AG04450 (cell line): ENCODE measurements at regions not wholly inside any gene's neighbourhood (a gene's known extent, or its start where the extent isn't known, plus 50 kb on each side); places are given as distances from the start of the nearest gene placed in this dataset.

ENCODE experiments used
- CTCF ChIA-PET: fragments of 300-600, 350-600 bp; formaldehyde crosslinking; extraction: SDS; loops from one replicate; lab custom pipeline; 2022; ENCODE audit warnings: antibody characterized with exemption, inconsistent platforms; lab: Charles Lee
- POLR2A ChIA-PET: fragments of 350-600 bp; formaldehyde crosslinking; extraction: SDS; loops from one replicate; lab custom pipeline; 2021; ENCODE audit warnings: antibody characterized with exemption, inconsistent platforms; lab: Yijun Ruan, JAX
- DNase-seq: peaks from one replicate; pipeline ENCODE4 v3.0.0-alpha.2; 2011; ENCODE audit warnings: low read depth, low spot score
- H3K27ac ChIP-seq: one replicate; pipeline ENCODE4 v1.5.1; 2012; ENCODE audit warnings: low read depth, low read length, control low read depth
- H3K27me3 ChIP-seq: one replicate; pipeline ENCODE4 v1.6.0; 2012; ENCODE audit warnings: low read length; ENCODE audit not compliant: control insufficient read depth, insufficient read depth
- H3K4me3 ChIP-seq: 2 replicates; pipeline ENCODE4 v1.5.1; 2011; ENCODE audit warnings: mild to moderate bottlenecking, low read depth, low read length, control low read depth
- H3K9me3 ChIP-seq: 2 replicates; pipeline ENCODE4 v1.5.1; 2012; ENCODE audit warnings: low read length; ENCODE audit not compliant: control insufficient read depth, insufficient read depth
- TF ChIP-seq, protein P1 (sequence below): IDR thresholded peaks from 2 replicates; pipeline ENCODE4 v1.5.1; 2011; ENCODE audit warnings: low read depth, low read length, control low read depth, inconsistent platforms

DNA sequence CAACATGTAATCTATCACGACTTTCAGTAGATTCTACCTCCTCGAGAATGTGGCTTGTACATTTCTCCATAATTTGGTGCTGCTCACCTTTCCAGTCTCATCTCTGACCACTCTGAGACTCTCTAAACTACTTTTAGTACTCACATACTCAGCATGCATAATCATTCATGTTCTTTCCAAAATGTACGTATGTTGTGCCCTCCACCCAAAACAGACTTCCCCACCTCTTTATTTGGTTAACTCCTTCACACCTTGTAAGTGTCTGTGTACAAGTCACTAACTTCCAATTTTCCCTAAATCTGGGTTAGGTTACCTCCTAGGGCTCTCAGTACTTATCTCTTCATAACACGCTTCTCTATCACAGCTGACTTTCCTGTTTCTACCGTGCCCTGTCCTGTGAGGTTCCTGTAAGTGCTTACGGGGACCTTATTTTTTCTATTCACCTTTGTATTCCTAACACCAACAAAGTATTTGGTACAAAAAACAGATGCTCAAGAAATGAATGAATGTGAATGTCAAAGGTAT is 186.2 kb upstream of the MKLN1 start:
- TF ChIP-seq, protein P1, sequence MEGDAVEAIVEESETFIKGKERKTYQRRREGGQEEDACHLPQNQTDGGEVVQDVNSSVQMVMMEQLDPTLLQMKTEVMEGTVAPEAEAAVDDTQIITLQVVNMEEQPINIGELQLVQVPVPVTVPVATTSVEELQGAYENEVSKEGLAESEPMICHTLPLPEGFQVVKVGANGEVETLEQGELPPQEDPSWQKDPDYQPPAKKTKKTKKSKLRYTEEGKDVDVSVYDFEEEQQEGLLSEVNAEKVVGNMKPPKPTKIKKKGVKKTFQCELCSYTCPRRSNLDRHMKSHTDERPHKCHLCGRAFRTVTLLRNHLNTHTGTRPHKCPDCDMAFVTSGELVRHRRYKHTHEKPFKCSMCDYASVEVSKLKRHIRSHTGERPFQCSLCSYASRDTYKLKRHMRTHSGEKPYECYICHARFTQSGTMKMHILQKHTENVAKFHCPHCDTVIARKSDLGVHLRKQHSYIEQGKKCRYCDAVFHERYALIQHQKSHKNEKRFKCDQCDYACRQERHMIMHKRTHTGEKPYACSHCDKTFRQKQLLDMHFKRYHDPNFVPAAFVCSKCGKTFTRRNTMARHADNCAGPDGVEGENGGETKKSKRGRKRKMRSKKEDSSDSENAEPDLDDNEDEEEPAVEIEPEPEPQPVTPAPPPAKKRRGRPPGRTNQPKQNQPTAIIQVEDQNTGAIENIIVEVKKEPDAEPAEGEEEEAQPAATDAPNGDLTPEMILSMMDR: no peak
- H3K27me3 ChIP-seq: peaks cover 2% of the 10 kb centered on the region
- DNase-seq: no peak
- no peak overlapping the region for H3K4me3 ChIP-seq
- CTCF ChIA-PET: no interaction called here
- no peaks in the 10 kb centered on the region; the same call in 1 of the 2 replicates for H3K9me3 ChIP-seq
- POLR2A ChIA-PET: no interaction called here
- H3K27ac ChIP-seq: no peak overlapping the region

DNA sequence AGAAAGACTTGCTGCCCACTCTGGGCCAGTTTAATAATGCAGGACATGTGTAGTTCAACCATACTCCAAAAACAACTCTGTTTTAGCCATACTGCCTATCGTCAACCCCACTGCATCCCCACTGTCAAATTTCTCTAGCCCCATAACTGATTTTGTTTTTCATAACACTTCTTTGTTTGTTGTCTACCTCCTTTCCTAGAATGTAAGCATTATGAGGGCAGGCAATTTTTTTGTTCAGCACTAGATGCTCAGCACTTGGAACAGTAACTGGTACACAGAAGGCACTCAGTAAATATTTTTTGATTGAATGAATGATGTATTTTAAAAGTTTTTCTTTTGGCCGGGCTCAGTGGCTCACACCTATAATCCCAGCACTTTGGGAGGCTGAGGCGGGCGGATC is 183.8 kb upstream of the MKLN1 start:
- CTCF ChIA-PET: no interaction called here
- H3K4me3 ChIP-seq: no peak overlapping the region
- H3K9me3 ChIP-seq: no peaks in the 10 kb centered on the region; the same call in 1 of the 2 replicates
- POLR2A ChIA-PET: interaction anchor here (0.6 kb wide), 1 partner anchor 75 kb away, joined by 3 read pairs; no protein-coding TSS in a partner anchor
- peaks cover 2% of the 10 kb centered on the region for H3K27me3 ChIP-seq
- H3K27ac ChIP-seq: no peak overlapping the region
- DNase-seq: no peak
- TF ChIP-seq, protein P1: no peak

DNA sequence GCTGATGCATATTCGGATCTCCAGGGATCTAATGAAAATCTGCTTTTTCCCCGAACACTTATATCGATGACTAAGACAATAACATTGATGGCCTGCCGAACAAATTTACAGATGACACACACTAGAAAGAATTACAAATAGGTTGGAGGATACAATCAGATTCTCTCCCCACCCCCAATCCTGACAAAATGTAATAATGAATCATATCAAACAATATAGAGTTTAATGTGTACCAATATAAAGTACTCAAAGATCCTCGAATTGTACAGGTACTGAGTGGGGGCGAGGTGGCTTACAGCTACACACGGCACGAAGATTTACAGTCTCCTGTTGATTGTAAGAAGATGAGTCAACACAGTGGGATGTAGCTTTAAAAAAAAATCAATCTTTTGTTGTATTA is 182.7 kb upstream of the MKLN1 start:
- ChIA-PET CTCF (no interaction called here), POLR2A (interaction anchor here (0.7 to 0.8 kb wide), 2 partner anchors 15 to 18 kb away, joined by 3 to 4 read pairs; no protein-coding TSS in a partner anchor)
- TF ChIP-seq, protein P1: no peak
- Histone ChIP-seq H3K27ac (no peak overlapping the region), H3K4me3 (no peak overlapping the region), H3K27me3 (peaks cover 2% of the 10 kb centered on the region), H3K9me3 (no peaks in the 10 kb centered on the region; the same call in 1 of the 2 replicates)
- no peak for DNase-seq

DNA sequence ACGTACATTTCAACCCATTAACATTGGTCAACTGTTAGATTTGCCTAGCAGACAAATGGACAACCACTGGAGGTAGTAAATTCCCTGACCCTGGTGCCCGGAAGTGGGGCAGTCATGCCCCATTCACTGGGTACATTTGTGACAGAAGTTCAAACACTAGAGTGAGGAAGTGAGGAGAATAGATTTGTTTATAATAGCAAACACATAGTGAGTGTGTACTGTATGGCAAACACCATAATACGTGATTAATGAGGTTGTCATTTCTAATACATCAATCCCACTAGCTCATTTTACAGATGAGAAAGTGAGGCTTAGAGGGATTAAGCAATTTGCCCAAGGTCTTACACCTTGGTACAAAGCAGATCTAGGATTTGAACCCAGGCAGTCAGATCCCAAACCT is 181.9 kb upstream of the MKLN1 start:
- H3K27me3 ChIP-seq: peaks cover 2% of the 10 kb centered on the region
- no peak overlapping the region for H3K27ac ChIP-seq
- ChIA-PET POLR2A (interaction anchor here (0.8 kb wide), 1 partner anchor 15 kb away, joined by 4 read pairs; no protein-coding TSS in a partner anchor), CTCF (no interaction called here)
- no peaks in the 10 kb centered on the region; the same call in 1 of the 2 replicates for H3K9me3 ChIP-seq
- no peak for DNase-seq
- H3K4me3 ChIP-seq: no peak overlapping the region
- TF ChIP-seq, protein P1: no peak

DNA sequence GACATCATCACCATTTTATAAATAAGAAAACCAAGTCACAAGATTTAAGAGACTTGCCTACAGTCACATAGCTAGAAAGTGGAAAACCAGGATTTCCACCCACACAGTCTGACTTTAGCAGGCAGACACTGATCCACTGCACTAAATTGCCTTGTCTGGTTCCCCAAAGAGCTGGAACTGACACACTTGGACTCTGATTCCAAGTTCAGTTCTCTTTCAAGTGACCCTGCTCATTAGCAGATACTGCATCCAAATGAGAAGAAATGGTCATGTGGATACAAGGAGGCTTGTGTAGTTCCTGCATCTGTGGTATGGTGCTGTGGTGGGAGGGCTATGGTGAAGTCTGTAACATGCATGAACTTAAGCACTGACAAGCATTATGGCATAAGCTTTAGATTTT is 180.1 kb upstream of the MKLN1 start:
- no peak overlapping the region for H3K27ac ChIP-seq
- ChIA-PET POLR2A (interaction anchor here (1.0 kb wide), 1 partner anchor 38 kb away, joined by 5 read pairs; no protein-coding TSS in a partner anchor), CTCF (no interaction called here)
- no peaks in the 10 kb centered on the region for H3K9me3 ChIP-seq
- TF ChIP-seq, protein P1: no peak
- DNase-seq: no peak
- H3K4me3 ChIP-seq: no peak overlapping the region
- H3K27me3 ChIP-seq: no peaks in the 10 kb centered on the region
